Stimulated activated CD4-positive, alpha-beta T cell treated with anti-CD3 and anti-CD28 coated beads, TNF-alpha, amount 100 ng/mL, for 48 hours (primary cell): ENCODE measurements at regions not wholly inside any gene's neighbourhood (a gene's known extent, or its start where the extent isn't known, plus 50 kb on each side); places are given as distances from the start of the nearest gene placed in this dataset.
"Not testable (repeated sequence)": the region's sequence is repeated elsewhere in the genome, so short reads cannot be mapped to it uniquely, and the experiment has no call there.

ENCODE experiments used
- DNase-seq, 3 donors: peaks; one replicate each; pipeline ENCODE4 v3.0.0-alpha.2; 2020; ENCODE audit warnings: low read depth in 3 of 3

- not testable (repeated sequence) for DNase-seq
Observed at GRCh38 chr14:30072454-30072853, 144.8 kb upstream of the PRKD1 start.

GRCh38 chr14:30077946-30078345 is 150.3 kb upstream of the PRKD1 start:
- no peak for DNase-seq

DNA sequence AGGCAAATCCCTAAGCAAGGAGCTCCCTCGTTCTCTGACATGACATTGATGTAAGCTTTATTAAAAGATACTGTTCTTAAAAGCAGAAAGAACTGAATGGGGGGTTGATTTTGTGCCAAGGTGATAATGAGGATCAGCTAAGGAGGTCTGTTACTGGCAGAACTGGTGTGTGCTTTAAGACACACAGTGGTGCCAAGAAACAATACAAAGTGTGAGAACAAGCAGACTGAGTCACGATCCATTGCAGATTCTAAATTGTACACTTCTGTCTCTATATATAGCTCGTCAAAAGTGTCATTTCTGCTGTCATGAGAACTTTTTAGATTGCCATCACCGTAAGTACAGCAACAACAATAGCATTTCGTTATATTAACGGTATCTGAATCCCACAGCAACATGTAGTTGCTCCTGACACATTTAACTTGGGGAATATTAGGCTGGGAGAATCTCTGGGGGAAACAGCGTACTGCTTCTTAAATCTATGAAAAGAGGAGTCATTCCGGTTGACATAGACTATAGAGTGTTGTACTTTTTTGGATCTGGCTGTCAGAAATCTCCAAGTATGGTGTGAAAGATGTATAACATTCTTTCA is 151.3 kb upstream of the PRKD1 start:
- DNase-seq = no peak

GRCh38 chr14:30082486-30082885 is 154.8 kb upstream of the PRKD1 start:
- DNase-seq = no peak

DNA sequence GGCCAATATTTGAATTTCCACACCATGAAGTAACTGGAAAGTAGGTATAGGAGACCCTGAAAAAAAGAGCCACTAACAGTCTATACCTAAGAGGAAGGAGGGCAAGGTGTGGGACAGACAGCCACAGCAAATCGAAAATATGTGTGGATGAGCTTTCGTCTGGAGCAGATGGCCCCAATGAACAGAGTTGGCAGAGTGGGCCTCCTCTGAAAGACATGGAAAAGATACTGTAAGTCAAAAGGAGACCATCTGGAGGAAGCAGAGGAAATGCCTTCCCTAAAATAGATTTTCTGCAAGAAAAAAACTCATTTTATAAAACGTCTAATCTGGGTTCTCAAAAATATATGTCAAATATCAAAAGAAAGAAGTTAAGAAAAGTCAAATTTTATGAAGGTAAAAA is 157.2 kb upstream of the PRKD1 start:
- DNase-seq = no peak

DNA sequence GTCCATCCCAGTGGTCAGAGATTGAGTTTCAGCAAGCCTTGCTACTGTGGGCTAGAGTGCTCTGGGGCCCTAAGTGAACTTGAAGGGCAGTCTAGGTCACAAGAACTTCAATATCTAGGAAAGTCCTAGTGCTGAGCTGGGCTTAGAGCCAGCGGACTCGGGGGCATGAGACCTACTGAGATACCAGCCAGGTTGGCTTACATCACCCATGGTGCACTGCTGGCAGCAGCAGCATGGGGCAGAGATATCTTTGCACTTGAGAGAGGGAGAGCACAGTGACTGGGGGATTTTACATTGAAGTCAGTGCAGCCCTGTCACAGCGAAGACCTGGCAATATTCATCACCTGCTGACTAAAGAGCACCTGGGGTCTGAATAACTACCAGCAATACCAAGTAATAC is 158.3 kb upstream of the PRKD1 start:
- DNase-seq = no peak

GRCh38 chr14:30088620-30089019 is 161.0 kb upstream of the PRKD1 start:
- DNase-seq = no peak

- DNase-seq = no peak
Observed at GRCh38 chr14:30108975-30109700, 181.5 kb upstream of the PRKD1 start.

DNA sequence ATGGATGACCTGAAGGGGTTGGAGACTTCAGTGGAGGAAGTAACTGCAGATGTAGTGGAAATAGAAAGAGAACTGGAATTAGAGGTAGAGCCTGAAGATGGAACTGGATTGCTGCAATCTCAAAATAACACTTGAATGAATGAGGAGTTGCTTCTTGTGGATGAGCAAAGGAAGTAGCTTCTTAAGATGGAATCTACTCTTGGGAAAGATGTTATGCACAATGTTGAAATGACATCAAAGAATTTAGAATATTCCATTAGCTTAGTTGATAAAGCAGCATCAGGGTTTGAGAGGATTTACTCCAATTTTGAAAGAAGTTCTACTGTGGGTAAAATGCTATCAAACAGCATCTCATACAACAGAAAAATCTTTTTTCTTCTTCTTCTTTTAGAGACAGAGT is 186.4 kb upstream of the PRKD1 start:
- no peak for DNase-seq

DNA sequence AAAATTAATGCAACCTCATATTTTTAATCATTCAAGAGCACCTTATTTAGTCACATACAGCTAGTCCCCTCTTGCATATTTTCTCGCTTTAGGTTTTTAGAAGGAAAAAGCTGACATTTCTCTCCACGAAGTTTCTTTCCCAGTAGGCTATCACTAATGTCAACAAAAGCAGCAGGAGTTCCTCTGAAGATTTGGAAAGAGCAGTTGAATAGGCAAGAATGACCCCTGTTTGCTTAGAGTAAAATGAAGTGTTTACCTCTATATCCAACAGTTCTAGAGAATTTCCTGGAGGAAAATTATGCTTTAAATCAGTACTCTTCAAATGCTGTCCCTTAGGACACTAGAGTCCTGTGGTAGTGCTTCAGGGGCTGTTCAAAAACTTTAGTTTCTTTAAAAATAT is 188.1 kb upstream of the PRKD1 start:
- DNase-seq = no peak

GRCh38 chr14:30118992-30119640 is 191.5 kb upstream of the PRKD1 start:
- no peak for DNase-seq

DNA sequence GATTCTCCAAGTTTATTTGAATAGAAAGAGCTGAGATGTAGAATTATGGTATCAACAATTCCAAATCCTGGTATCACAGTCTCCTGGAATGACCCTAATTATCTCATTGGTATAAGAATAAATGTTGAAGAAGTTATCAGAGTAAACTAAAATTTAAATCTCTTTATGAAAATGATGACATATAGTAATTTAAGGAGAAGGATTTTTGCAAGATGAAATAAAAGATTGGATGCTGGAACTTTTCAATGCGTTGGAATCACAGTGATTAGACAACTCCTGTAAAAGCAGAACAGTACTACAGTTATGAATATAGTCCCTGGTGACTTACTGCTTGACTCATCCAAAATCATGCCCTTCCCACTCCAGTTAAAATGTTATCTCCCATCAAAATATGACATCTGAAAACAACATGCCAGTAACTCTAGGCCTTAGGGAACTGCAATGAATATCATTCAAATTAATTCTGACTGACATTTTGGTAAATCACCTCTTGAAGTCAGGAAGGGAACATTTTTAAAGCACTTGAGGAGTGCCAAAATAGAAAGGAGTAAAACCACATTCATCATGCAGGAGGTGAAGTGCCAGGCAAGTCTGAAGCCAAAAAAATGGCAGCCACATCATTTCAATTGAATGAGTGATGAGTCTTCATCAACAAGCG is 197.8 kb upstream of the PRKD1 start:
- DNase-seq = no peak

DNA sequence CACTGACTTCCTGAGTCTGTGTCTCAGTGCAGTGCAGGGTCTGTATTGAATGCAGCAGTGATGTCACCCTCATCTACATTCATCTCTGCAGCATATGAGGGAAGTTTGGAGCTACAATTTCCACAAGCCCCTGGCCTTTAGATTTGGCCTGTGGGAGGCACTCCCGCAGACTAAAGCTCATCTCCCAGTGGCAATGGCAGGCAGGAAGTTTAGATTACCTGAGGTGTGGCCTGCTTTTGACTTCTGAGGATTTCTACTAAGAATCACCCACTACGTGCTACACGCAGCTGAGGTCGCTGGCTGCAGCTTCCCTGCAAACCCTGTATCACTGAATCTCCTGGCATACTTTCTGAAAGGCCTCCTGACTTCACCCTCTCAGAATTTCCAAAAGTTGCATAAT is 202.2 kb upstream of the PRKD1 start:
- no peak for DNase-seq

DNA sequence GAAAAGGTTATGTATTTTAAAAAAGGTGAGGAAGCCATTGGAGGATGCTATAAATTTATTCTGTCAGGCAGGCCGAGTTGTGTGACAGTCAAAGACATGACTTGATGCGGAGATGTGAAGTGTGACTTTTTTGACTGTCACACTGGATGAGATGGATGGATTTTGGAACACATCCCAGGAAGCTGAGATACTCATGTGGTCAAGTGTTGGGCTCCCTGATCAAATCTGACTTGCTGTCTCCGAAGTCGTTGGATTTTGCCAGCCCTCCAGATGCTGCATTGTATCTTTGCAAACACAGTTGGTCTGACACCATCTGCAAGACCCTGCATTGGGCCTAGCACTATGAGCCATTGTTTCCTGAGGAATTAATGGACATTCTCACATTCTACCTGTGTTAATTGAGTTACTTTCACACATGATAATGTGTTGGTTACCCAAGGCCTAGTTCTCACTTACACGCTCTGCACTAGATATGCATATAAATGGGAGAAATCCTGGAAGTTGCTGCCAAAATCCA is 204.0 kb upstream of the PRKD1 start:
- no peak for DNase-seq

DNA sequence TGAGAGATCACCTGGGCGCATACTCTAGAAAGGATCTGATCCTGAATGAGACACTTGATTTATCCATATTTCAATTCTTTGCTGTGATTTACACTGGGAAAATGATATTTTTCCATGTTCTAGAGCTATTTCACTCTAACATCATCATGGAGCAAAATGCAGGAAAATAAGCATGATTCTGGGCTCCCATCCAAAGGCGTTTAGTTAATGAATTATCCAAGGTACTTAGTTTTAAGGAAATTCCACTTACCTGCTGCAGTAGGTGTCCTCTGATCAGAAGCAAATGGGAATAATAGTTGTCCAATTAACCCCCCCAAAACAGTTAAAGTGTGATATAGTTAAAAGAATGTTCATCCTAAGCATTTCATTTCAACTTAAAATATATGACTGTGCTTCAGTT is 204.5 kb upstream of the PRKD1 start:
- DNase-seq = no peak

DNA sequence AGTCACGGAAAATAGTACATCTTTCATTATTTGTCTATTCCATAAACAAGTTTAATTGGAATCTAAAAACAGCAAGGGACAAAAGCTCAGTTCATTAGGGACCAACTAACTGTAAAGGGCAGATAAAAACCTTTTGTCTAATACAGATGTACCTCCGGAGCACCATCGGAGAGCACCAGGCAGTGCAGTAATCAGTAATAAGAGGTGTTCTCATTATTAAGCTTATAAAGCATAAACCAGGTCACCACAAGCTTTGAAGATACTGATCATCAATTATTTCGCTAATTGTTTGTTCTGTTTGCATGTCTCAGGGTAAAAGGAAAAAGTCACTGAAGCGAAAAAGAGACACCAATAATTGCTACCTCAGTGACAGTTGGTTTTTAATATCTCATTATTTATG is 207.3 kb upstream of the PRKD1 start:
- no peak for DNase-seq

GRCh38 chr14:30138567-30138966 is 210.9 kb upstream of the PRKD1 start:
- DNase-seq = no peak

- DNase-seq = no peak
Observed at GRCh38 chr14:30142216-30142615, 214.6 kb upstream of the PRKD1 start.

GRCh38 chr14:30143627-30144026 is 216.0 kb upstream of the PRKD1 start:
- no peak for DNase-seq

DNA sequence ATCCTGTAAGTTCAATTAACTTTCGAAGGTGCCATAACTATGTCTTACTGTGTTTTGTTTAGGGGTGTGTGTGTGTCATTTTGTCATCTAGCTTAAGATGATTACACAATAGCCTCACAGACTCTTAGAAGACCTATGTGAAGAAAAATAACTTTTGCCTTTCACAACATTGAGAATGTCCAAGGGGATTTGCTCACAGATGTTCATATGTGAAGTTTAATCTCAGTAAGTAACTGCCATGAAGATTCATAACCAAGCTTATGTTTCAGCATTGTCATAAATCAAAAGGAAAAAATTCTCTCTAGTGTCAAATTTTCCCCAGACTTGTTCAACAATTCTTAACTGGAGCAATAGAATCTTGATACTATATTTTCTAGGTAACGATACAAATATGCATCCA is 226.1 kb upstream of the PRKD1 start:
- no peak for DNase-seq

DNA sequence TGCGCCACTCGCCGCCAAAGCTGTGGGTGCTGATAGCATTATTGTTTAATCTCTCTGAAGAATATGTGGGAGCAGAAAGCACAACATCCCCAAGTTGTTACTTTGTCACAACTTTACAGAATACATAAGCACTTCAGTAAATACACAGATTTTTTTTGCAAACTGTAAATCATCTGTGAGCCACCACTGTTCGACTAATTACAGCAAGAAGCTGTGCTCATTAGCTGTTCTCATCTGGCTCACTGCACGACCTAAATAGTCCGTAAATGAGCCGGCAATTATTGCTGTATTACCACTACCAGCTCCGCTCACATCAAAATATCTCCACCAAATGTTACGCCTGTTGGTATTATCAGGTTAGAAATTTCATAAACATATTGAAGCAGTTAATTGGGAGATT is 228.9 kb upstream of the PRKD1 start:
- no peak for DNase-seq

GRCh38 chr14:30158299-30158698 is 230.7 kb upstream of the PRKD1 start:
- DNase-seq = no peak

DNA sequence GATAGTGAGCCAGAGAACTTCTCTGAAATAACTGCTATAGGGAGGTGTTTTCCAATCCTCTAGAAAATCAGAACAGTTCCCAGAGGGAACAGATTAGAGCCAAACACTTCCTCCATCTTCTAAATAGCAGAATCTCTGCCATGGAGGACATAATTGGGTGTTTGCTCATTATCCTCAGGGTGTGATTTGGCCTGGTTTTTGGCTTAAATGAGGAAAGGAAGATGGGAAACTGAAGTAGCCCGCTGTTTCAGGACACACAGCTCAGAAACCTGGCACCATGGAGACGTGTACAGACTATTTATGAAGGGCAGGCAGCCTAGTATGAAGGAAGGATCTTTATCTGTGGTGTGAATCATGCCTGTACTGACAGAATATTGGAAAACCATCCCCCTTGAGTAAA is 231.7 kb upstream of the PRKD1 start:
- DNase-seq = no peak
